ENCODE measurements at regions not wholly inside any gene's neighbourhood (a gene's known extent, or its start where the extent isn't known, plus 50 kb on each side); places are given as distances from the start of the nearest gene placed in this dataset.
"Not testable (repeated sequence)": the region's sequence is repeated elsewhere in the genome, so short reads cannot be mapped to it uniquely, and the experiment has no call there.

DNA sequence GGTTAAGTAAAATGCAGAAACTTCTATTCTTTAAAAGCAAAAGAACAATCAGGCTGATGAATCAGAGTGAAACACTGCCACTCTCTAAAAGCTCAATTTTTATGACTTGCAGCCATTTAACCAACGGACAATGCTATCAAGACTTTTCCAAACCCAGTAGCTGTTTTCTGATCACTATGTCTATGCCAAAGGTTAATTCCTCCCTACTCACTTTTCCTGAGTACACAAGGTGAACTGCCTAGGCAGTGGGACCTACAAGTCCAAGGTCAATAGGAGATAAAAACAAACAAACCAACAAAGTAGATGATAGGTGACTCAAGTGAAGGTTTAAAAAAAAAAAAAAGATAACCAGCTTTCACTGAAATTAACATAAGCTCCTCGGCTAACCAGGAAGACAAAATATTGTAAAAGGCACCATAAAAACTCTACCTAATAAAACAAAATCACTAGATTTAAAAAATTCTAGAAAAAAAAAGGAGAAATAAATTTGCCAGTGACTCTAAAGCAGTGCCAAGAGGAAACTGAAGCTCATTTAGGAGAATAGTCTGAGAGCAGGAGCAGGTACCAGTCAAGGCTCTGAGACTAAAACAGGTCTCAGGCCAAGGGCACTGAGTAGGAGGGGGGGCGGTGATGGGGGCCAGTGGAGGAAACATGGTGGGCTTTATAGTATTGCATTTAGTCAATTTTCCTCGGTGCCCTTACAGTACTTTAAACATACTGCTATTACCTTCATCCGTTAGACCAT lies 134.1 kb upstream of the DLGAP1 start:
- in situ Hi-C loops (cut with HindIII; ENCODE audit: low sequenced_read_pairs): no loop called here

DNA sequence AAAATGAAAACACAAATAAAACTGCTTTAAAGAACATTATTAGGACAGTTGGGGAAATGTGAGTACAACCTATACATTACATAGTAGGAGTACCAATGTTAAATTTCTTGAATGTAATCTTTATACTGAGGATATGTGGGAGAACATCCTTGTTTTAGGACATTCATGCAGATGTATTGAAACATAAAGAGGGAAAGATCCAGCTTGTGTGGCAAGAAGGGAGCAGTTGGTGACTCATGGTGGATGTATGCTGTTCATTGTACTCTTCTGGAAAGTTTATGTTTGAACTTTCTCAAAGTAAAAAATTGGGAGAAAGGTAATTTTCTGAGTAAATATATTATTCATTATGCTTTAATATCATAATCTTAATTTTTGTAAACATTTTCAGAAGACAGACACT lies 132.1 kb upstream of the DLGAP1 start:
- DNase-seq (ENCODE audit: low spot score): no peak
- in situ Hi-C loops (cut with HindIII; ENCODE audit: low sequenced_read_pairs): no loop called here

More for the DNA sequence above, 134.1 kb upstream of the DLGAP1 start:
- DNase-seq (ENCODE audit: low spot score): no peak

DNA sequence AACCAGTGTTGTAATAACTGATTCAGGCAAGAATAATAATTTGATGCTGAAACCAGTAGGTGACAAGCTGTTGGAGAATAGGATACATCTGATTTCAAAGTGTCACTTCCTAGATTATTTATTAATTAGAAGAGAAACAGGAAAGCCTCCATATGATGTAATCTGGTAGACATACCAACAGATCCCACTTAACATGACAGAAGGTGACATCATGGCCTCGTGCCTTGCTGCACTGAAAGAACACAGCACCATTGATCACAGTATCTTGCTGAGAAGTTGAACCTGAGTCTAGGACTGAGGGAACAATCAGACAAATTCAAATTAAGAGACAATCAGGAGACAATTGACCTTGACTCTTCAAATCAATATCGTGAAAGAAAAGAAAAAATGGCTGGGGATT lies 131.6 kb upstream of the DLGAP1 start:
- DNase-seq (ENCODE audit: low spot score): no peak
- in situ Hi-C loops (cut with HindIII; ENCODE audit: low sequenced_read_pairs): no loop called here

DNA sequence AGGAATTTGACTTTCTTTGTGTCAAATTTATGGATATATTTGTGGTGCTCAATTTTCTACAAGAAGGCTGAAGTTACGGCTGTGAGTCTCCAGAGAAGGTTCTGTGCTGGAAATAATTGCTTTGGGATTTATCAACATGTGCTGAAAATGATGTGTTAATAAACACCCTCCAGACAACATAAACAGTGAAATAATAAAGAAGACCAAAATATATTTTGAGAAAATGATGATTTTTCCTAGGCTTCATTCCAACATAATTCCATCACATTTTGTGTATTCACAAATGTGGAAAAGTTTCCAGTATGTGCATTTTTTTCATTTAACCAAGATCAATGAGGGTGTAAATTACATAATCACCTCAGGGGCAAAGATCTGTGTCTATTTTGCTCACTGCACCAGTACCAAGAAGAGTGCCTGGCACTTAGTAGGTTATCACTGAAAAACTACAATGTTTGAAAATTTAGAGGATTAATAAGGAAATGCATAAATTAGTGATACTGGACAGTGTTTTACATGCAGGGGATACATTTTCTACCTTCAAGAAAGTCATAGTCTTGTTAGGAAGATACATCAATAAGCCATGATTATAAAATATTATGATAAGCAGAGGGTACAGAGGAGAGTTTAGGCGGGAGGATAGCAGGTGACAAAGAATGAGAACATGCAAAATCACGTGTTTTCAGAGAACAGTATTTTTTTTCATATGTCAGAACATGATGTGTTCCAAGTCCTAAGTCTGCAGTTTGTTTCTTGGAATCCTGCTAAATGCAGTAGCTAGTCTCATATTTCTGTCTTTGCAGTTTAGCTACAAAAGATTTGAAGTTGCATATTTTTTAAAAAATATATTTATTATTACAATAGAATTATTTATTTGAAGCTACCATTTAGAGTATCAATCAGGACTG lies 127.6 kb upstream of the DLGAP1 start:
- no peak for DNase-seq (ENCODE audit: low spot score)
- in situ Hi-C loops (cut with HindIII; ENCODE audit: low sequenced_read_pairs): no loop called here

DNA sequence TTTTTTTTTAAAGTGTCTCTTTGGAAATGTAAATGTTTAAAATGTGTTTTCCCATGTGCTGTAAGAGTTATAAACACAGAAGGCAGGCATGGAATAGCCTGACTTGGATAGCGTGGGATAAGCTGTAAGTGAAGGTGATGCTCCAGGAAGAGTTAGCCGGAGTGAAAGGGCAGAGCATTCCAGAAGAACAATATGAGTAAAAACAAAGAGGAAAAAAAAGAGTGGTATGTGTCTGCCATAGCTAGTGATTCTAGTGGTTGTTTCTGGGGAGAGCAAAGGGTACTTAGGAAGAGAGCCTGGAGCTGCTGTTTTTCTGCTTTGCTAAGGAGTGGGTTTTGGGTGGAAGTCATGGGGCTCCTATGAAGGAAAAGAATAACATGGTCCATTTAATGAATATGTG lies 126.9 kb upstream of the DLGAP1 start:
- in situ Hi-C loops (cut with HindIII; ENCODE audit: low sequenced_read_pairs): no loop called here
- no peak for DNase-seq (ENCODE audit: low spot score)

DNA sequence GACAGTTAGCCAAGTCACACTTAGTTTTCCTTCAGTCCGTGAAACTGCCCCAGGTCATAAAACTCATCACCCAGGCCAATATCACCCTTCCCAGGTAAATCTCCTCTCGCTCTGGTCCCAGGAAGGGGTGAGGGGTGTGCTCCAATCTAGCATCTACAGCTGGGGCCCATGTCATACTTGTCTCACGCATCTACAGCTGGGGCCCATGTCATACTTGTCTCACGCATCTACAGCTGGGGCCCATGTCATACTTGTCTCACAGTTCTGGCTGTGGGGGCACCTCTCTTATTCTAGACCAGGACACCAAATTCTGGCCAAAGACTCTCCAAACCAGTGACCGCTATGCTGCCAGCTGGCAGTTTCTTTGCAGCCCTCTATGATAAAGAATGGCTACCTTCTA lies 123.3 kb upstream of the DLGAP1 start:
- DNase-seq (ENCODE audit: low spot score): no peak
- in situ Hi-C loops (cut with HindIII; ENCODE audit: low sequenced_read_pairs): no loop called here

DNA sequence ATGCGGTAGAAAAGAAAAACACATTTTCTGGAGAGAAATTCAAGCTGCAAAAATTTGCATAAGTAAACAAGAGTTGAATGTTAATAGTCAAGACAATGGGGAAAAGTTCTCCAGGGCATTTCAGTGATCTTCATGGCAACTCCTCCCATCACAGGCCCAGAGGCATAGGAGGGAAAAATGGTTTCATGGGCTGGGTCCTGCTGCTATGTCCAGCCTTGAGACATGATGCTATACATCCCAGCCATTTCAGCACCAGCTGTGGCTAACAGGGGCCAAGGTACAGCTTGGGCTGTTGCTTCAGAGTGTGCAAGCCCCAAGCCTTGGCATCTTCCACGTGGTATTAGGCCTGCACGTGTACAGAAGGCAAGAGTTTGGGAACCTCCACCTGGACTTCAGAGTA lies 118.6 kb upstream of the DLGAP1 start:
- DNase-seq (ENCODE audit: low spot score): no peak
- in situ Hi-C loops (cut with HindIII; ENCODE audit: low sequenced_read_pairs): no loop called here

DNA sequence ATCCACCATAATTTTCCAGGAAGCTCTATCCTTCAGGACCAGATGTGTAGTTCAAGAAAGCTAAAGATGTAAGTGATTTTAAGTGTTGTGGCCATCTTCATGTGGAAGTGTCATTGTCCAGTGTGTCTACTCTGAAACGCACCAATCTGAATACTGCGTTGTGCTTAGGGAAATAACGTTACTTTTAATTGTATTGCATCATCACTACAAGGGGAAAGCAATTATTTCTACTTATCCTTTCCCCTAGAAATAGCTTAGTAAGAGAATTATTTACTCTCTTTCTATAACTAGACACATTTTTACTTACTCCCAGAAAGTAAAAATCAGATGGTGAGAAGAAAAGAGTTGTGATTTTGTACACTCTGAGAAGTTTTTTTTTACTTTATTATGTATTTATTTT lies 102.4 kb upstream of the DLGAP1 start:
- DNase-seq (ENCODE audit: low spot score): no peak
- in situ Hi-C loops (cut with HindIII; ENCODE audit: low sequenced_read_pairs): no loop called here

DNA sequence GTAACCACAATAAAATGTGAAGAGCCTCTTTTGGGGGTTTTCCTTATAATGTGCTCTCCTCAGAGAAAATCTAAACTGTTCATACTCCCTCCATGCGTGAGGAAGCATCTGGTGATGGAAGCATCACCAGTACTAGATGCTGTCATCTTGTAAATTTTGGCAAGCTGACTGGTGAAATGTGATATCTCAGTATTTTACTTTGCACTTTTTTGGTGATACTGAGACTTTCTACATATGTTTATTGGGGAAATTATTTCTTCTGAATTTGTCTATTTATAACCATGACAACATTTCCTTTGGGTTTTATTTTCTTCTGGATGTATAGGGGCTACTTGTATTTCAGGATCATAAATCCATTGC lies 95.9 kb upstream of the DLGAP1 start:
- in situ Hi-C loops (cut with HindIII; ENCODE audit: low sequenced_read_pairs): no loop called here
- no peak for DNase-seq (ENCODE audit: low spot score)

DNA sequence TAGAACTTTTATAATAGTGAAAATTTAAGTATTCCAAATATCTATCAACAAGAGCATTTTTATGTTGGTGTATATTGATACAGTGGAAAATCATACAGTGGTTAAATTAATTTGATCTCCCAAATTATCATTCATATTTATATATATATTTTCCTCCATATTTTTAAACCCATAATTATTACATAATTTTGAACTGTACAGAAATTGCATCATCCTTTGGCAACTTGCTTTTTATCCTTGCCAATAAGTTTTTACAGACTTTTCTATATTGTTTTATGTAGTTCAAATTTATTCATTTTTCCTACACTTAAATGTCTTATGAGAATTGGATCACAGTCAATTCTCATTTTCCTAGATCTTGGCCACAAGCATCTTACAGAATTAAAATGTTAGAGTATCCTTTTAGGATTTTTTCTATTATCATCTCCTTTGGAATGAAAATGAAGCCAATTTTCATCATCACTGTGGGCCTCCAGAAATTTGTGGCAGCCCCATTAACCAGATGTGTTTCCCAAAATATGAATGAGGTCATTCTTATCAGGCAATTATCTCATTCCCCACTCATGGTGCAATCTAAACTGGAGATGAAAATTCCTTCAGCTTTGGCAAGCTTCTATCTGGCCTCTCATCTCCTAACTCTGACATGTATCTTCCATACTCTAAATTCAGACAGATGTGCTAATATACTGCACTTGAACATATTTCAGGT lies 94.2 kb upstream of the DLGAP1 start:
- DNase-seq (ENCODE audit: low spot score): no peak
- in situ Hi-C loops (cut with HindIII; ENCODE audit: low sequenced_read_pairs): no loop called here

DNA sequence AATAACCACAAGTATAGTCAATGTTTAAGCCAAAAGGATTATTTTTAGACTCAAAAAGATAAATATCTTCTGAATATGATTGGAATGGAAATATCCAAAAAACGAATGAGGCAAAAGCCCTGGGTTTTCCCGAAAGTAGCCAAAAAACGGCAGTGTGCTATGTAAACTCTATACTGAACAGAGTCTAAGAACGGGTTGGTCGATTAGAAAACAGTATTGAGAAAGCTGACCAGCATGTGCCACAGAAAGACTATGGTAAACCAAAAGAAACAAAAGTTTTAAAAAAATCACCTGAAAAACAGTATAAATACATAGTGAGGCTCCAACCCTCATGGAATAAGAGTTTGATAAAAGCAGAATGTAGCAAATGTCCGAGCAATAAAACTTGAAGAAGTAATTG lies 92.0 kb upstream of the DLGAP1 start:
- in situ Hi-C loops (cut with HindIII; ENCODE audit: low sequenced_read_pairs): no loop called here

DNA sequence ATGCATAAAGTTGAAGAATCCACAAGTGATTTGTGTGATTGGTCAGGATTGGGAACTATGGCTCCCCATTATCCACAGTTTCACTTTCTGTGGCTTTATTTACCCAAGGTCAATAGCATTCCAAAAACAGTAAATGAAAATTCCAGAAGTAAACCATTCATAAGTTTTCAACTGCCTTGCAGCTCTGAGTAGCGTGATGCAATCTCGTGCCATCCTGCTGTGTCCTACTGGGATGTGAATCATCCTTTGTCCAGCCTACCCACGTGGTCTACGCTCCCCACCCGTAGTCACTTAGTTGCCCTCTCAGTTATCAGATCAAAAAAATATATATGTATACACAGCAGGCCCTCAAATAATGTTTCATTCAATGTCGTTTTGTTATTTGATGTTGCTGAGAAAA lies 89.0 kb upstream of the DLGAP1 start:
- DNase-seq (ENCODE audit: low spot score): no peak
- in situ Hi-C loops (cut with HindIII; ENCODE audit: low sequenced_read_pairs): no loop called here

More for the DNA sequence above, 92.0 kb upstream of the DLGAP1 start:
- DNase-seq (ENCODE audit: low spot score): no peak

DNA sequence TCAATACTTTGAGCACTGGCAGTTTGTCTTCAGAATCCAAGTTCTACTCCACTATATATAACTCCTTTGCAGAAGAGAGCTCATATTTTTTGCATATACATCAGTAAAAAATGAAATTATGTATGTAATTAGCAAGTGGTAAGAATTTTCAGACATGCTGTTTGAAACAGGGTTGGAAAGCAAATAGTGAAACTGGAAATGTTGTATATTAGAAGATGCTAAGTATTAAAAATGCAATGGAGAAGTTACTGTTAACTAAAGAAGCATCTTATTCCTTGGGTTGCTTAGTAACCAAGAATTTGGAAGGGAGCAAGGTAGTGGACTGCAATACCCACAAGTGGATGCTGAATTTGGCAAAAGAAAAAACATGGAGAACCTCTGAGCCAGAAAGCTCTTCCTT lies 88.6 kb upstream of the DLGAP1 start:
- in situ Hi-C loops (cut with HindIII; ENCODE audit: low sequenced_read_pairs): no loop called here
- DNase-seq (ENCODE audit: low spot score): no peak

DNA sequence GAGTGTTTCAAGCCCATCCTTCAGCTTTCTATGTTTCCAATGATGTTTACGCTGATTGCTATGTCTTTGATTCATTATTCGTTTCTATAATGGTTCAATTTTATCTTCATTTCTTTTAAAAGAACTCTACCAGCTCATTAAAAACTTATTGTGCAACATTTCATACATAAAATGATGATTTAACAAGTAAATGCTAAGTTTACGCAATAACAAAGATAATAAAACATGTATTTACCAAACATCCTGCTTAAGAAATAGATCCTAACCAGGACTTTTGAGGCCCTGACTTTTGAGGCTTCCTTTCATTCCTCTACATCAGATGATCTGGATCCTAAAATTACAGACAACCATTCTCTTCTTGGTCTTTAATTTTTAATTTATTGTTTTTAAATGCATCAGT lies 86.5 kb upstream of the DLGAP1 start:
- DNase-seq (ENCODE audit: low spot score): no peak
- in situ Hi-C loops (cut with HindIII; ENCODE audit: low sequenced_read_pairs): no loop called here

DNA sequence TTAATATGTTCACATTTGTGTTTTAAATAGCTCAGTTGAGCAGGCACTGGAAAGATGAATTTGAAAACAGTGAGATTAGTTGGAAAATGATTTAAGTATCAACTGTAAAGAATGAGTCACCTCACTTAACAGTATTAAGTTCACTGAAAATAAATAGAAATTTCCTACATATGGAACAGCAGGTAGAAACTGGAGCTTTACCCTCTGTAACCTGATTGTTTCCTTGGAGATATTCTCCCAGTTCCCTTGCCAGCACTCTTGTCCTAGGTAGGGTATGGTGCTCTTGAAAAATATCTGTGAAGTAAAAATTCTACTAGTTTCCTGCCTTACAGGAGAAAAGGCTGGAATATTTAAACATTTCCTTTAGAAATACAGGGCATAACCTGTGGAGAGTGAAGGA lies 81.3 kb upstream of the DLGAP1 start:
- in situ Hi-C loops (cut with HindIII; ENCODE audit: low sequenced_read_pairs): no loop called here

DNA sequence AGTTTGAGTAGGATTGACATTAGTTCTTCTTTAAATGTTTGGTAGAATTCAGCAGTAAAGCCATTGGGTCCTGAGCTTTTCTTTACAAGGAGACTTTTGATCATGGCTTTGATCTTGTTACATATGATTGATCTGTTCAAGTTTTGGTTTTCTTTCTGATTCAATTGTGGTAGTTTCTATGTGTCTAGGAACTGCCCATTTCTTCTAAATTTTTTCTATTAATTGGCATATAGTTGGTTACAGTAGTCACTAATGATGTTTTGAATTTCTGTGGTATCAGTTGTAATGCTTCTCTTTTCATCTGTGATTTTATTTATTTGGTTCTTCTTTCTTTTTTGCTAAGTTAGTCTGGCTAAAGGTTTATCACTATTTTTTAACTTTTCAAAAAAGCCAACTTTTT lies 73.3 kb upstream of the DLGAP1 start:
- in situ Hi-C loops (cut with HindIII; ENCODE audit: low sequenced_read_pairs): no loop called here
- no peak for DNase-seq (ENCODE audit: low spot score)

More for the DNA sequence above, 81.3 kb upstream of the DLGAP1 start:
- DNase-seq (ENCODE audit: low spot score): no peak

DNA sequence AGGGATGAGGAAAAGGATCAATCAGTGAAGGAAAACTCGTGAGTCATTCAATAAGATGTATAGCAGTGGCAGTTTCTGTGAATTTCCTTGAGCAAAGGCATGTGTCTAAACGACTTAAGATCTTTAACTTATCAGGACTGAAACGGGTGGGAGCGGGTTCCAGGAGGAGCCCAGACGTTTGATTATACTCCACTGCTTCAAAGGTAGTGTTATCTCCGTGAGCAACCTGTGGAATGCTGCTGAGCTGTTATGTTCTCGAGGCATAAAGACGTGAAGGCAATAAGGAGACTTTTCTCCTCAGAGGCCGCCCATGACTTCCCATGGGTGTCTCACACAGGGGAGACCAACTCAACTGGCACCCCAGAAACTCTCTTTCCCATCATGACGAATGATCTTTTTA lies 72.7 kb upstream of the DLGAP1 start:
- DNase-seq (ENCODE audit: low spot score); in situ Hi-C loops (cut with HindIII; ENCODE audit: low sequenced_read_pairs): not testable (repeated sequence)

DNA sequence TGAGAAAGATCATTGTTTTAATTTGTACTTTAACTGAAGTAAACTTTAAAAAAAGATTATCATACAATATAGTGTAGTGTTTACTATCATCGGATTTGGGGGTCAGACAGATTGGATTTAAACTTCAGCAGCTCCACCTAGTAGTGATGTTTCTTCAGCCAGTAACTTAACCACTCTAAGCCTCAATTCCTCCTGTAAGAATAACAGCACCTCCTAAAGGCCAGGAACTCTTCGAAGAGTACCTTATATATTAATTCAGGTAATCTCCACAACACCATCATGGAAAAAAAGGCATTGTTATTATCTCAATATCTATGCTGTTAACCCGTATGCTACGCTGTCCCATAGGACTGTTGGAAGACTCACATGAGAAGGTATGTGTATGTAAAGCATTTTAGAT lies 69.0 kb upstream of the DLGAP1 start:
- in situ Hi-C loops (cut with HindIII; ENCODE audit: low sequenced_read_pairs): no loop called here

DNA sequence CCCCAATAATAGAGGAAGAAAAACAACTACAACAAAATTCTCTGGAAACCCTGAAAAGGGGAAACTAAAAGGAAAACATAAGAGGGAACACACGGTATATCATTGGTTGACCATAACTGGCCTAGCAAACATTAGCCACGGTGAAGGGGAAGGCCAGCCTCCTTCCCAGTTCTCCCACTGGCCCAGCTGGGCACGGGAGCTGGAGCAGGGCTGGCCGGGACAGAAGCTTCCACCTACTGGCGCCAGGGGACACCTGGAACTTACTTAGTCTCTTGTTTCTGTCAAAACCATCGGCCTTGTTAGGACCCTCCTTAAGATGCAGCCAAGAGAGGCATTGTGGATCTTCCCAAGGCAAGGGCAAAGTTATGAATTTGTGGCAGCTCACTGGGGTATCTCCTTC lies 56.1 kb upstream of the DLGAP1 start:
- in situ Hi-C loops (cut with HindIII; ENCODE audit: low sequenced_read_pairs): no loop called here
- no peak for DNase-seq (ENCODE audit: low spot score)

More for the DNA sequence above, 69.0 kb upstream of the DLGAP1 start:
- no peak for DNase-seq (ENCODE audit: low spot score)

DNA sequence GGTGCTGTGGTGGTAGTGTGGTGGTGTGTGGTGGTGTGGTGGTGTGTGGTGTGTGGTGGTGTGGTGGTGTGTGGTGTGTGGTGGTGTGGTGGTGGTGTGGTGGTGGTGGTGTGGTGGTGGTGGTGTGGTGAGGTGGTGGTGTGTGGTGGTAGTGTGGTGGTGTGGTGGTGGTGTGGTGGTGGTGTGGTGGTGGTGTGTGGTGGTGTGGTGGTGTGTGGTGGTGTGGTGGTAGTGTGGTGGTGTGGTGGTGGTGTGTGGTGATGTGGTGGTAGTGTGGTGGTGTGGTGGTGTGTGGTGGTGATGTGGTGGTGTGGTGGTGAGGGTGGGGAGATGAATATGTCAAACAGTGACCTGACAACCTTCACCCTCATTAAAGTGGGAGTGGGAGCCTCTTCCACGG lies 55.6 kb upstream of the DLGAP1 start:
- DNase-seq (ENCODE audit: low spot score): no peak
- in situ Hi-C loops (cut with HindIII; ENCODE audit: low sequenced_read_pairs): no loop called here
